NOMO-1 treated with DMSO at 0.1 percent for 48 hours (cell line): ENCODE measurements at regions not wholly inside any gene's neighbourhood (a gene's known extent, or its start where the extent isn't known, plus 50 kb on each side); places are given as distances from the start of the nearest gene placed in this dataset.

Experiments
- DNase-seq: peaks from one replicate; lab custom pipeline; 2025; ENCODE audit not compliant: unreplicated experiment; lab: John Stamatoyannopoulos, UW

DNA sequence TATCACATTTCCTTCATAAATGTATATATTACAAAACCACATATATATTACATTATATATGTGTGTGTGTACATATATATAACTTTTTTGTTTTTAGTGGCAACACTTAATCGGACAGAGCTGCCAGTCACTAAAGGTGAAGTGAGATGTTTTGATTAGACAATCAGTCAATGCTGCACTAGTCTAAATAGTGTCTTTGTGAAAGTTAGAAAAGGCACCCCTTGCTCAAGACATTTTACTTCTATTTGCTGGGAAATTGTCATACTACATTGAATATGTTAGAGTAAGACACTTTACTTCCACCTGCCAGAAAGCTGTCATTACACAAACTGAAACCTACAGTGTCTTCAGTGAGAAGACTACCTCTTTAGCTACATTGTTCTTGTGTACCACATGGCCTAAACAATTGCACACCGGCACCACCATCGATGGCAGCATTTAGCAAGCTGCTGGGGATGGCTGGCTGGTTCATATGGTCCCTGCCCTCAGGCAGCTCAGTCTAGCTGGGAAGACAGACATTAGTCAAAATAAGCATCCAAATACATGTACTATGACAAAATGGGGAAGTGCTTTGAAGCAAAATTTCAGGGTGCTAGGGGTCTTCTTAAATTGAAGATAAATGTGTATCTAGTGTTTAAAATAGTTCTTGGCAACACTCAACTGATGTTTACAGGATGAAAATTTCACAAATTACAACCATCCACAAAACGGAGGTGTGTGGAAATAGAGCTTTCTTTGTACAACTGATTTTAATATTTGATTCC lies 148.1 kb upstream of the GATB start:
- DNase-seq: no peak

DNA sequence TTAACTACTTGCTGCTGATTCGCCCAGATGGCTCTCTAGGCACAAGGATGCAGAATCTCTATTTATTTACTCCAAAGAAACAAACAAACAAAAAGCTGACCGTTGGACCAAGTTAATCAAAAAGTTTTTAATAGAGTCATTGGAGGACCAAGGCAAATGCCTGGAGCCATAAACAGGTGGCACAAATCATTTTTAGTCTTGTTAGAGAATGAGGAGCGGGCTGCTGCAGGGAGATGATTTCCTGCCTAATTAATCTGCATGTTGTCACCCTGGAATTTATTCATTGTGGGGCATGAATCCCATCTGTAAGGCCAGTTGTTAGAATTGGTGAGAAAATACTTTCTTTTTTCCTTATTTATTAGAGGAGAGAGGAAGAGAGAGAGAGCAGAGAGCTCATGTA lies 147.4 kb upstream of the GATB start:
- no peak for DNase-seq

DNA sequence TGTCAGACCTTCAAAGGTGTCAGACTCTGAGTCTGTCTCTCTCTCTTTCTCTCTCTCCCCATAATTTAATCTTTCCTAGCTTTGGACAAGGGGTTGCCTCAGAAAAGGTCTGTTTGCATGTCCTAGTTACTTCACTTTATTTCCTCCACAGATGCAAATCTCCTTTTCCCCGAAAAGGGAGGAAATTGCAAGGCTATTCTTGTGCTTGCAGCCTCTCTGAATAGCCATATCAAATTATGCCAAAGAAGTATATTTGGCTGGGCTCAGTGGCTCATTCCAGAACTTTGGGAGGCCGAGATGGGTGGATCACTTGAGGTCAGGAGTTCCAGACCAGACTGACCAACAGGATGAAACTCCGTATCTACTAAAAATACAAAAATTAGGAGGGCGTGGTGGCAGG lies 145.6 kb upstream of the GATB start:
- no peak for DNase-seq

DNA sequence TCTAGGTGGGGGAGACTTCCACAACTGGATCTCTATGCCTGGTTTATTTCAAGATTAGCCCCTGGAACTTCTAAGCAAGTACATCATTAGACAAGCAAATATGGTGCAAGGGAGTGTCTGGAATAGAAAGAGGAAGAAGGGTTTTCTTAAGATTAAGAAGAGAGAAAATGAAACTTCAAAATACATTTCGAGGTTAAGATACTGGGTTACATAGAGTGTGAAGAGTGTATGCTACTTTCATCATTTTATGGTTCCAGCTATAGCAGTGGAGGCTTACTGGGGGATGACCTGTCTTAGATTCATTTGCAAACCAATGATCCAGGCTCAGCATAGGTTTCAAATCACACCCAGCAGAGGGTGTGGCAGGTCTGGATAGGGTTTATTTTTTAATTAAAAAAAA lies 144.4 kb upstream of the GATB start:
- peak; percentile 87 for DNase-seq

DNA sequence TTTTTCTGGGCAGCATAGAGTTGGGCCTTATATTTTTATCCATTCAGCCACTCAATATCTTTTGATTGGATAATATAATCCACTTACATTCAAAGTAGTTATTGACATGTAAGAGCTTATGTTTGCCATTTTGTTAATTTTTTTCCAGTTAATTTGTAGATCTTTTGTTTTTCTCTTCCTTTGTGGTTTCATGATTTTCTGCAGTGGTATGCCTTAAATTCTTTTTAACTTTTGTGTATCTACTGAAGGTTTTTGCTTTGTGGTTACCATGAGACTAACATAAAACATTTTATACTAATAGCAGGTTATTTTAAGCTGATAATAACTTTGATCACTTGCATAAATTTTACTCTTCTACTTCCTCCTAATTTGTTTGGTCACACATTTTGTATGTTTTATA lies 140.8 kb upstream of the GATB start:
- no peak for DNase-seq

DNA sequence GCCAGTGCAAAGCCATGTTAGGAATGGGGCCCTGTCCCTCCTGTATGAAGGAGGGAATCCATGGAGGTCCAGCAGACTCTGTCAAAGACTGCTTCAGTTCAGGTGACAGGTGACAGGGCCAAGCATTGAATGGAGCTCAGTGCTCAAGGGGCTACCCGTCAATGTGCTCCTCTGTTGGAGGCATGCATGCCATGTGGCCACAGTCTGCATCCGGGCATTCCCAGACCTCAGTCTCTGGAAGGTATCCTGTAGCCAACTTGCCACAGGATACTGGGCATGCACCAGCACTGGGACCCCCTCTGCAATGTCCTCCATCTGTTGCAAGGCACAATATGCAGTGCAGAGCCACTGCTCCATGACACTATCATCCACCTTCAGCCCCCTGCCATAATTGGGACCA lies 136.1 kb upstream of the GATB start:
- DNase-seq: no peak

DNA sequence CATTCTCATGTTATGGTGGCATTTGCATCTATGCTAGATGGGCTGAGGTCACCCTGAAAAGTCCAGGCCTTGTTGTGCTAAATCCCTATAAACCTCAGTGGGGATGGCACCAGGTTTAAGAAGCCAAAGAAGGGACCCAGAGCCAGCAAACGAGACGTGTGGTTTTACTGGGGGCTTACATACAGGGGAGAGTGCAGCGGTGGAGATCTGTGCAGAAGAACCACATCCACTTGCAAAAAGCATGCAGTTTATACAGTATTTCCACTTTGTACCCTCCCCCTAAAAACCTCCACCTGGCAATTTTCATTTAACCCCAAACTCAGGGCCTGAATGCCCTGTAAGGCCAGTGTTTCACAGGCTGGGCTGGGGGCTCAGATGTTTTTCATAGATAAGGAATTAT lies 134.9 kb upstream of the GATB start:
- no peak for DNase-seq

DNA sequence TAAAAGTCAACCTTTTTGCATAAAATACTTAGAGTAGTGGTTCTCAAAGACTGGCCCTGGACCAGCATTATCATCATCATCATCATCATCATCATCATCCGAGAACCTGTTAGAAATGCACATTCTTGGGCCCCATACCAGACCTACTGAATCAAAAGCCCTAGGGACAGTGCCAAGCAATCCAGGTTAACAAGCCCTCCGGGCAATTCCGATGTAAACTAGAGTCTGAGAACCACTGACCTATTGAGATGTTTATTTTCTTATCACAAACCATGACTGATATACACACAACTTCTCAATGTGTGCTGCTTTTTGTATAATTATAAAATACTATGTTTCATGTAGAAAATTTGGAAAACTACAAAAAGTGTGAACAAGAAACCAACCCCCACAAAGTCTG lies 133.4 kb upstream of the GATB start:
- DNase-seq: no peak

DNA sequence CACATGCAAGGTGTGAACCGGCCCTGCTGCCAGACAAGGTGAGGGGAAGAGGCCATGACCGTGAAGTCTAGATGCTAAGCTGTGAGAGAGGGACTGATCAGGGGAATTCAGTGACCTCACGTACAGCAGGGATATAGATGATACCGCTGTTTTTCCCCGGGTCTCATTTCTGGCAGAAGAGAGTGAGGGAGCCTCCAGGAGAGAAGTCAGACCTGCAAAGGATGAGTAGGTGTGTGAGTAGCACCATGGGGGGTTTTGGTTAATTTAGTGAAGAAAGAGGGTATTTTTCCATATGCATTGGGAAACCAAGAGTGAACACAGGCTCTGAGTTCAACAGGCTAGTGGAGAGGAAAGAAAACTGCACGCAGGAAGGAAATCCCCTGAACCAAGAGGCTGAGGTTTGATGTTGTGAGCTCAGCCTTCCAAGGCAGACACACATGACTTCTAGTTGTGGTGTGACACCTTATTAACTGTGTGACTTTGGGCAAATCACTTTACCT lies 127.6 kb upstream of the GATB start:
- DNase-seq: no peak

DNA sequence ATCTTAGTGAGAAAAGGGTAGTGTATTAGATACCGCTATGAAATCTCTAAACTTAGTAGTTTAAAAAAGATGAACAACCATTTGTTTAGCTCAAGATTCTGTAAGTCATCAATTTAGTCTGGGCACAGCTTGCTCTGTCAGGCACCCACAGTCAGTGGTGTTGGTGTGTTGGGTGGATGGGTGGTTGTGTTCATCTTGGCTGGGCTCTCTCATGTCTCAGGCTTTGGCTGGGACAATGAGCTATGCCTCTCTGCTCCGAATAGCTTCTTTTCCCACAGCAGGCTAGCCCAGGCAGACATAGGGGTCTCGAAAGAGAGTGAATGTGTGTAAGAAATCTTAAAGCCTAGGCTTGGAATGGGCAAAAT lies 127.0 kb upstream of the GATB start:
- DNase-seq: no peak

DNA sequence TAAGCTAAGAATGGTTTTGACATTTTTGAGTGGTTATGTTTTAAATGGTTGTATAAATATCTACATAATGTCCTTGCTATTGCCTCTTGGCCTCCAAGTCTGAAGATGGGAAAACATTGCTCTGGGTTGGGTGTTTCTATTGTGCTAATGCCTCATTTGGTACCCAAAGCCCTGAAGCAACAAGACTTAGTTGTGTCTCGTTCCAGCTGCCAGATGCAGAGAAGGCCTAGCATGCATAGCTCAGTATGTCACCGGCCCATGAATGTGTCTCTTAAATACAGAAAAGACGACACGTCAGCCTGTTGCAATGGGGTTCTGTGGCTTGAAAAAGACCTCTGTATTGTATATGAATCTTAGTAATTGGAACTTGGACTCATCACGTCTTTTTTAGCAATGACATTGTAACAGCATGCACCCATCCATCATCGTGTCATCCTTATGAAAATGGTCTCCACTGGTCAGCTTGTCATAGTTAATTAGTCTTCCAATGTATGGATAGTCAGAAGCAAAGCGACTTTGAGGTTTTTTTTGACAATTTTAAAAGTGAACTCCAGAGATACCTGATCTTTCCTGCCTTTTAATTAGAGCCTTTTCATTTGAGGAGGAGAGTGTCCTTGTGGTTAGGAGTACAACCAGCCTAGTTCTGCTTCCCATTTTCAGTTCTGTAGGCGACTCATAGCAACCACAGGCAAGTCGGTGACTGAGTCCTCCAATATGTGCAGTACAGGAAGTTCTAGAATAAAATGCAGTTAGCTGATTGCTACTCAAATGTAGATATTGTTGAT lies 126.4 kb upstream of the GATB start:
- DNase-seq: peak; percentile 93

DNA sequence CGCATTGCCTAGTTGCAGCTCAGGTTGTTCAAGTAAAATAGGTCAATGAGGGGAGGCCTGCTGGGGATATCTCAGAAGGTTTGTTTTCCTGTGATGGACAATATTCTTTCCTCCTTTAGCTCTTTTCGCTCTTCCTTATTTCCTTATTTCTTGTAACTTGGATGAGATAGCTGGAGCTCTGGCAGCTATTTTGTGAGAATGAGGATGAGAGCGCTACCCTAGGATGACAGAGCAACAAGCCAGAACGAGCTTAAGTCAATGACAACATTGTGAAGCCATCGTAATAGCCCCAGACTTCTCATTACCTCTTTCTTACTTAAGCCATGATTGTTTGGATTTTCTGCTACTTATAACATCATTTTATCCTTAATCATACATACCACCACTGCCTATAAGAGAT lies 124.3 kb upstream of the GATB start:
- no peak for DNase-seq

DNA sequence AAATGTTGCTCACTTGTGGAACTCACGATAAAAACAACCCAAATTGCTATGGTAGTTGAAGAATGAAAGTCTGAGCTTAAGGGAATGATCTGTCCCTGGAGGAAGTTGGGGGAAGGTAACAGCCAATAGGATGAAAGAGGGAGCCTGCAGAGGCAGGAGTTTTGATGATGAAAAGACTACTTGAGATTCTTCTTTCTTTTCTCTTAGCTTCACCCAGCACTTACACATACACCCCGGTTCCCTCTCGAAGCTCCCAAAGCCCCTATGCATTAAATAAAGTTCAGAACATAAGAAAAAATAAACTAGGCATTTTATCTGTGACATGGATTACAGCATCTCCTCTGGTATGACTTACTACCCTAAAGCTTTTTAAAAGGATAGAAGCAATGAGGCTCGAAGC lies 122.9 kb upstream of the GATB start:
- no peak for DNase-seq

DNA sequence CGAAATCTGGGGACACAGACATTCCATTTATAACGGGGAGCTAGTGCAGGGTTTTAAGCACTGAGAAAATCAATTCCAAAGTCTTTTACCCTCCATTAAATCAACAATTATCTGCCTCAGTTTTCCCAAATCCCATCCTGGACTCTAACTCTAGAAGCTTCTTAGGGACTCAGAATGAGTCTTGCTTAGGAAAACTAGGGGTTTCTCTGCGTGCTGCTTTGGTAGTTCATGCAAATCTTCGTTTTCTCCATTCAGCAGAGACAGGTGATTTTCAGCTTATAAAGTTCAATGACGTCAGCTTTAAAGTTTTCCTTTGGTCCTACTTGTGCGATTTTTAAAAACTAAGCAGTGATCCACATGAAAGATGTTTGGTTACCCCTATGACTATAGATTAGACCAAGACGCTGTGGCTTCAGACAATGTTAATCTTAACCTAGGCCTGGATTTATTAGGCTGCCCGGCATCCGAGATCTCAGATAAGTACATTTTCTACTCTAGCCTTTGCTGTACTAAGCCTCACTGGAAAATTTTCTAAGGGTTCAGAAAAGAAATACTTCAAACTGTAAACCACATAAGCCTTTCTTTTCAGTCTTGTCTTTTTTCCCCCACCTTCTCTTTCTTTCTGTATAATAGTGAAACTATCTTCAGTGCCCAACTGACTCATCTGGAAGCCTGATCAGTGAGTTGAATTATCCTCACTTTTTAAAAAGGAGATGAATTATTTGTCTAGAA lies 121.4 kb upstream of the GATB start:
- DNase-seq: no peak

DNA sequence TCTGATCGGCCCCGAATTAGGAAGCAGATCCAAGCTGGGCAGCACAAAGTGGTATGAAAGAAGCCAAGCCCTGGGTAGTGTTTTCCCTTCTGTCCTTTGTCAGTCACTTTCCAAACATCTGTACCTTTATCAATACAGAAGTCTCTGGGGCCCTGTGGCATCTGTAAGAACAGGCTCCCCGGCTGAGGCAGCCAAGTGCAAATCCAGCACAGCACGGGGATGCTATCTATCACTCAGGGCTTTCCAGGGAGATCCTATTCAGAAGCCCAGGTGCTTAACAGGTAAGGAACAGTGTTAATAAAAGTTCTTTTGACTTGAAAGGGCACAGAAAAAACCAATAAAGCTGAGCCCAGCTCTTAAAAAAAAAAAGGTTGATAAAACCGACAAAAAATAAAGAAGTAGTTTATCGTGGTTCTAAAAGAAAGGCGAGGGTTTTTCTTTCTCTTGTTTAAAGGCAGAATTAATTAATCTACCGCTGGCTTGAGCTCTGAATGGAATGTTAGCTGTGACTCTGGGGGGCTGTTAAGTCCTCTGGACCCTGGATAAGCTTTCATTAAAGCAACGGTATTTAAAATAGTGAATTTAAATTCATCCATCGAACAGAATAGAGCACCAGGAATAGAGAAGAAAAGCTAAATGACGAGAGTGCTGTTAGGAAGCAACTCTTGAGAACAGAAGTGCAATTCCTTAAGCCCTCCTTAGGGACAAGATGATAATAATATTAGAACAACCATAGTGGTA lies 119.1 kb upstream of the GATB start:
- DNase-seq: no peak

DNA sequence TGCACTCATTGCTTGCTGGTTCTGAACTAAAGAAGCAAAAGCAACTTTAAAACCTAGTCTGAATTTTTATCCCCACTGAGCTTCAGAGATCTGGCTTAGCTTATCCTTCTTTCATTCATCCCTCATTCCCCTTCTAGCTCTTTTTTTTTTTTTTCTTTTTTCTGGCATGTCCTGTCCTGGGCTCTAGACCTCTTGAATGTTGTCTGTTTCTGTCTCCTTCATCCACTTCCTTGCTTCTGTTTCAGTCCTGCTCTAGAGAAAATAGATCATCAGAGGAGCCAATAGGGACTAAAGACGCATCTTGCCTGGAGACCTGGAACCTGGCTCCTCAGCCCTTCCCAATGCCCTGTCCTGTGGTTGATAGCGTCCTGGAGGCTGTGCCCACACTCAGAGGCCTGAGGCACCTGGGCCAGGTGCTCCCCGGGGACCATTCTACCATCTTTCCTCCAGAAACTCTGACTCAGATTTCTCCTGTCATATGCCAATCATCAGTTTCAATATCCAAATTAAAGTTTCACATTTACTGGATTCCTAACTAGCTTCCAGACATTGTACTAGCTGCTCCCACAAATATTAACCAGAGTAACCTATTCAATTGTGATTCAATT lies 115.7 kb upstream of the GATB start:
- no peak for DNase-seq

DNA sequence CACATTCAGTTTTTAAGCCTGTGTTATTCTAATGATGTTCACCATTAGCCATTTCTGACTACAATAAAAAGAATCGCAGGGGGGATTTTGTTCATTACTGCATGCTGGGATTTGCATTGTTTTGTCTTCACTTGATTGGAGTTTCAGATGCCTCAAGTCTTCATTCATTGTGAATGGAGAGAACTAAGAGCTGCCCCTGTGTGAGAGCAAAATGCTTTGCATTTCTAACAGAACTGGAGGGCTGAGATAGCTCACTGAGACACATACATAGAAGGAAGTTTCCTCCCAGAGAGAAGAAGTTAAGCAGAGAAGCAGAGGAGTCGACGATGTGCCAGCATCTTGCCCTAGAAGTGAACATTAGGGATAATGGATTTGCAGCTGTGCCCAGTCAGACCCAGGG lies 113.5 kb upstream of the GATB start:
- DNase-seq: no peak

DNA sequence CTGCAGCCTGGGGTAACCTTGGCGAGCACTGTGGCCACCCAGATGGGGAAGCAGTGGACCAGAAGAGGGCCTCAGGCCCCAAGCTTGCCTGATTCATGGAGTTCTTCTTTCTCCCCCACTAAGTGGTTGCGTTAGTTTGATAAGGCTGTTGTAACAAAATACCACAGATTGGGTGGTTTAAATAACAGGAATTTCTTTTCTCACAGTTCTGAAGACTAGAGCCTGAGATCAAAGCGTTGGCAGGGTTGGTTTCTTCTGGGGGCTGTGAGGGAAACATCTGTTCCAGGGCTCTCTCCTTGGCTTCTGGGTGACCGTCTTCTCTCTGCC lies 105.7 kb upstream of the GATB start:
- peak; percentile 79 for DNase-seq

DNA sequence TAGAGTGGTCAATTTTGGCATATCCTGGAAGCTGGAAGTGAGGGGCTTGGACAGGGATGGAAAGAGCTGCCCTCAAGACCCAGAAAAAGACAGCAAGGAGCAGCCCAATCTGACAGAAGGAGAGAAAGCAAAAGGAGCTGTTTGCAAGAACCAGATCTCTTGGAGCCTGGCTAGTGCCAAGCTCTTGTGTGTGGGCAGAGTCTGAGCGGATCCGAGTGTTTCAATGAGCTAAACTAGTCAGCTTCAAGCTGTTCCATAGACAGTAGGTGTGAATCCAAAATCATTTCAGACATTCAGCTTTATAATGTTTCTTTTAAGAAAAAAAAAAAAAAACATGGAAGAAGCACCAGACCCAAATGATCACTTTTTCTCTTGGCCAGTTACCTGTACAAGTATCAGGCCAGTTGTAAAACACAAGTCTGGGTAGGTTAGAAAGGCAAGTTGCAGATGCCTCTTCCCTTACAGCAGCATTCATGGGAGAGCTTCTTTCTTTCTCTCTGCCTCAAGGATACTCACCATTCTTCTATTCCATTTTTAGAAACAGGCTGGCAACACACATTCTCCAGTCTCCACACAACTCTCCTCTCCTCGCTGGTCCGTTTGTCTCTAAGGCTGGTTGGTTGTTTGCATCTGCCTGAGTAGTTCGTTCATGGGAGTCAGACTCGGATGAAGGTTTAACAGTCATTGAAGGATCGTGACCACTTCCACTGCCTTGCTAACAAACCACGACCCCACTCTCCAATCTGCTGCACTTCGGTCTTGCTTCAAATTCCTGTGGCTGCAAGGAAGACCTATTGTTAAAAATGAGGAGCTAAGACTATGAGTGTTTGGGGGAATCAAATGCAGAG lies 105.2 kb upstream of the GATB start:
- no peak for DNase-seq

DNA sequence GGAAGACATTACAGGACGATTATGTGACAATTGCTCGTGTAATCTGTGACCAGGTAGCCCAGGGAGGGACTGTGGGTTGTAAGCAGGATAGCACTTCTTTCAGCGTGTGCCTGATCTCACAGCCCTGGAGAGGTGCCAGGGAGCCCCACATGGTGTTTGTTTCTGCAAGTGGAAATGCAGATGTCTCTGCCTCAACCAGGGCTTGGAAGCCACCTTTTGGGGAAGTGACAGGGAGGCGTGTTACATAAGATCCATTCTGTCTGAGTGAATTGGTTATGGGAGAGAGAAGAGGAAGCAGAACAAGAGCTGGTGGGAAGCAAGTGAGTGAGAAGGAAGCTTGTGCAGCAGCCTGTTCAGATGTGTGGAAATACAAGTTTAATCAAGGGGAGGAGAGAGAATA lies 104.5 kb upstream of the GATB start:
- DNase-seq: peak; percentile 99
